Liver (tissue), 3 donors: ENCODE measurements at regions not wholly inside any gene's neighbourhood (a gene's known extent, or its start where the extent isn't known, plus 50 kb on each side); places are given as distances from the start of the nearest gene placed in this dataset.

Experiments used
- GABPA ChIP-seq, 2 donors: IDR thresholded peaks in 1 of 2; conservative IDR thresholded peaks in 1 of 2; 2 replicates each; pipeline ENCODE4 v1.6.1; 2016; ENCODE audit warnings: antibody characterized with exemption in 2 of 2, mild to moderate bottlenecking in 1 of 2, moderate library complexity in 1 of 2
- HNF4A ChIP-seq, 2 donors: conservative IDR thresholded peaks; 2 replicates each; pipeline ENCODE4 v1.6.1; 2016; ENCODE audit warnings: antibody characterized with exemption in 2 of 2, mild to moderate bottlenecking in 2 of 2
- JUND ChIP-seq, 2 donors: IDR thresholded peaks; 2 replicates each; pipeline ENCODE4 v1.6.1; 2016; ENCODE audit warnings: antibody characterized with exemption in 2 of 2
- MAX ChIP-seq: IDR thresholded peaks from 2 replicates; pipeline ENCODE4 v1.6.1; 2016; ENCODE audit warnings: antibody characterized with exemption
- RAD21 ChIP-seq, 2 donors: IDR thresholded peaks; 2 replicates each; pipeline ENCODE4 v1.6.1; 2016; ENCODE audit warnings: antibody characterized with exemption in 2 of 2, mild to moderate bottlenecking in 2 of 2
- REST ChIP-seq: IDR thresholded peaks from 2 replicates; pipeline ENCODE4 v1.6.1; 2016; ENCODE audit warnings: antibody characterized with exemption, mild to moderate bottlenecking
- TAF1 ChIP-seq: conservative IDR thresholded peaks from 2 replicates; pipeline ENCODE4 v1.6.1; 2016; ENCODE audit warnings: antibody characterized with exemption, mild to moderate bottlenecking
- YY1 ChIP-seq: IDR thresholded peaks from 2 replicates; pipeline ENCODE4 v1.6.1; 2016; ENCODE audit warnings: antibody characterized with exemption, mild to moderate bottlenecking
- ZBTB33 ChIP-seq: IDR thresholded peaks from 2 replicates; pipeline ENCODE4 v1.6.1; 2016; ENCODE audit warnings: antibody characterized with exemption
- TF ChIP-seq, protein P1 (sequence below): fragments of 150-350 bp; IDR thresholded peaks from 2 replicates; pipeline ENCODE4 v1.5.1; 2017; ENCODE audit warnings: improper control_type of control experiment, low read depth, low read length; ENCODE audit not compliant: missing input control
- TF ChIP-seq, protein P2 (sequence below): IDR thresholded peaks from 2 replicates; pipeline ENCODE4 v1.6.1; 2016; ENCODE audit warnings: antibody characterized with exemption
- donor health status: healthy.
- donor health status: healthy.

DNA sequence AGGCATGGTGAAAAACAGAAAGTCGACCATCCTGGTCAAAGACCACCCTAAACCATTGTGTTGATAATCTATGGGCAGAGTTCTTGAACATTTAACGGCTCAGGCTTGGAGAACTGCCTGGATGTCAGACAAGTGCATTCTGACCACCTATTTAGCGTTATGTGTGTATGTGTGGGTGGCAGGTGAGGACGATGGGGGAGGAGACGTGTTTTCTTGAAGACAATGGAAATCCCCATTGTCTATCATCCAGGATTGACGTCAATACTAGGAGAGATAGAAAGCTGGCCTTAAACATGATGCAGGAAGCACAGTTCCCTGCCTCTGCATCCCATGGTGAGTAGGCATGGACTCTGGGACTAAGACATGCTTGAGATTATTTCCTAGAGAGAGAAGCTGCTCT lies 157.4 kb upstream of the MAF start:
- TF ChIP-seq, protein P1, sequence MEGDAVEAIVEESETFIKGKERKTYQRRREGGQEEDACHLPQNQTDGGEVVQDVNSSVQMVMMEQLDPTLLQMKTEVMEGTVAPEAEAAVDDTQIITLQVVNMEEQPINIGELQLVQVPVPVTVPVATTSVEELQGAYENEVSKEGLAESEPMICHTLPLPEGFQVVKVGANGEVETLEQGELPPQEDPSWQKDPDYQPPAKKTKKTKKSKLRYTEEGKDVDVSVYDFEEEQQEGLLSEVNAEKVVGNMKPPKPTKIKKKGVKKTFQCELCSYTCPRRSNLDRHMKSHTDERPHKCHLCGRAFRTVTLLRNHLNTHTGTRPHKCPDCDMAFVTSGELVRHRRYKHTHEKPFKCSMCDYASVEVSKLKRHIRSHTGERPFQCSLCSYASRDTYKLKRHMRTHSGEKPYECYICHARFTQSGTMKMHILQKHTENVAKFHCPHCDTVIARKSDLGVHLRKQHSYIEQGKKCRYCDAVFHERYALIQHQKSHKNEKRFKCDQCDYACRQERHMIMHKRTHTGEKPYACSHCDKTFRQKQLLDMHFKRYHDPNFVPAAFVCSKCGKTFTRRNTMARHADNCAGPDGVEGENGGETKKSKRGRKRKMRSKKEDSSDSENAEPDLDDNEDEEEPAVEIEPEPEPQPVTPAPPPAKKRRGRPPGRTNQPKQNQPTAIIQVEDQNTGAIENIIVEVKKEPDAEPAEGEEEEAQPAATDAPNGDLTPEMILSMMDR = no peak
- TF ChIP-seq TAF1 (no peak), ZBTB33 (no peak), RAD21 (IDR thresholded peaks at IDR 0.05) (no peak), MAX (no peak), REST (no peak), GABPA (IDR thresholded peaks at IDR 0.05 in 1 of 2, conservative IDR thresholded peaks at IDR 0.05 in 1 of 2) (no peak), HNF4A (conservative IDR thresholded peaks at IDR 0.05) (no peak), YY1 (no peak), JUND (IDR thresholded peaks at IDR 0.05) (no peak)
- TF ChIP-seq, protein P2, sequence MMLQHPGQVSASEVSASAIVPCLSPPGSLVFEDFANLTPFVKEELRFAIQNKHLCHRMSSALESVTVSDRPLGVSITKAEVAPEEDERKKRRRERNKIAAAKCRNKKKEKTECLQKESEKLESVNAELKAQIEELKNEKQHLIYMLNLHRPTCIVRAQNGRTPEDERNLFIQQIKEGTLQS = no peak
